NCI-H146 treated with DMSO at 0.1 percent for 48 hours (cell line): ENCODE measurements at regions not wholly inside any gene's neighbourhood (a gene's known extent, or its start where the extent isn't known, plus 50 kb on each side); places are given as distances from the start of the nearest gene placed in this dataset.

Experiments used
- DNase-seq: peaks from one replicate; lab custom pipeline; 2025; ENCODE audit not compliant: unreplicated experiment; lab: John Stamatoyannopoulos, UW

DNA sequence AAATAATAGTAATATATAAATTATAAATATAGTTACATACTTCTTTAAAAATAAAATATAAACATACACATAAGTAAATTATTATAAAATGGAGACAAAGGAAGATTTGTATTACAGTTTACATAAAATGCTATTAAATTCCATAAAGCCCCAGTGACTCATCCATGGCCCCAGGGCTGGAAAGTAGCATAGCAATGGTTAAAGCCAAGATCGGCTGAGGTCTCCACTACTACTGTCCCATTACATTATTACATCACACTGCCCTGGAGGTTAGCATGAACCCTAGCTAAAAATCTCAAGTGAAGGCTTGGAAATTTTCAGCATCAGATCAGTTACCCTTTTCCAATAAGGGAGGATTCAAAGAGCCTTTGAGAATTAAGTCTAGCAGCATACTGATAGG, 936.2 kb downstream of the DSC3 start:
- DNase-seq = no peak

DNA sequence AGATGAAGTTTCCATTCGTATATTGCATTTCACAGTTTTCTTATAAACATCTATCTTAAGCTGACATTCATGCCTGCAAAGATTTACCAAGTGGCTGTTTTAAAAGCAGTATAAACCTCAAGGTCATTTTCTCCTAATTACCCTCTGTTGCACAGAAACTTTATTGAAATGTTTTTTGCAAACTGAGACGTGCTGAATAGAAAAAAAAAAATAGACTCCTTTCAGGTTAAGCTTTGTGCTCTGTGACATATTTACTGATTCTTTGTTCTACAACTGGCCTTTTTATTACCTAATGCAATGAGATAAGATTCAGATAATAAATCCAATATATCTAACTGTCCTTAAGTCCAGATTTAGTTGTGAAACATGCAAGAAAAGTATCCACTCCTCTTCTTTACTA, 938.7 kb downstream of the DSC3 start:
- no peak for DNase-seq

DNA sequence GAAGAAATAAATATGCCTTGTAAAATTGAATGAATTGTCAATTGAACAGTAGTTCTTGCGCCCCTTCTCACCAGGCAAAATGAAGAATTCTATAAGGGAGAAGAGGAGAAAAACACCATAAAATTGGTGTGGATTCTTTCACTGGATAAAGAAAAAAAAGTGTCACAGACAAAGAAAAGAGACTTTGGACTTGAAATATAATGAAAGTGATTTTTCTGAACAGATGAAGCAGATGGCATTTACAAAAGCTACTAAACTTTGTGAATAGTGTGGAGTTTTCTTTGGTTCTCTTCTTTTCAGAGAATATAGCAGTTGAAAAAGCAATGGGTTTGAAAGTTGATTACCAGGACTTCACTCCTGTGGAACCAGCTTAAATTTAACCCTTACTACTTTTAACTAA, 945.7 kb downstream of the DSC3 start:
- no peak for DNase-seq

DNA sequence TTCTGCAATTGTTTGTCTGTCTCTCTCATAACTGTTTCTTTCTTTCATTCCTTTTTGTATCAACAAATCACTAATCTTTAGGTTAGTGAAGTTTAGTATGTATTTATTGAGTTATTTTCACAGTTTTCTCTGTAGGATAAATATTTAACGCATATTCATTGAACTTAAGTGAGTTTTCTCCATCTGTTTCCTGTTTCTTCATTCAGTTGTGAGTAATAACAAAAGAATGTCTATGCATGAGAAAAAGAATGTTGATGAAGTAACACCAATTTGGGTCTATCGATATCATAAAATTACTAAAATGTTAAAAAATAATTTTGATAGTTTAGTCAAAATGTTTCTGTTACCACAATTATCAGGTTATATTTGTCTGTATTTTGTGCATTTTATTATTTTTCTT, 948.0 kb downstream of the DSC3 start:
- no peak for DNase-seq

DNA sequence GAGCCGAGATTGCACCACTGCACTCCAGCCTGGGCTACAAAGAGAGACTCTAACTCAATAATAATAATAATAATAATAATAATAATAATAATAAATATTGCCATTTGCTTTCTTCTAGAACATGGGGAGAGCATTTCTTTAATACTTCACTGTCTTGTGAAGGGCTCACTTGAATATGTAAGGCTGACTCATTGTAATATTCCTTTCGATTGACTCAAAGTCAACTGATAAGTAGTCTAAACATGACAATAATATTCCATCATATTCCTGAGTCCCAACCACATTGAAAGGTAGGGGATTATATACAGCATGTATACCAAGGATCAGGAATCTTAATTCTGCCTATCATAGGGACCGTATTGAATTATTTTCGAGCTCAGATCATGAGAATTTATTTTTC, 949.2 kb downstream of the DSC3 start:
- DNase-seq = no peak

DNA sequence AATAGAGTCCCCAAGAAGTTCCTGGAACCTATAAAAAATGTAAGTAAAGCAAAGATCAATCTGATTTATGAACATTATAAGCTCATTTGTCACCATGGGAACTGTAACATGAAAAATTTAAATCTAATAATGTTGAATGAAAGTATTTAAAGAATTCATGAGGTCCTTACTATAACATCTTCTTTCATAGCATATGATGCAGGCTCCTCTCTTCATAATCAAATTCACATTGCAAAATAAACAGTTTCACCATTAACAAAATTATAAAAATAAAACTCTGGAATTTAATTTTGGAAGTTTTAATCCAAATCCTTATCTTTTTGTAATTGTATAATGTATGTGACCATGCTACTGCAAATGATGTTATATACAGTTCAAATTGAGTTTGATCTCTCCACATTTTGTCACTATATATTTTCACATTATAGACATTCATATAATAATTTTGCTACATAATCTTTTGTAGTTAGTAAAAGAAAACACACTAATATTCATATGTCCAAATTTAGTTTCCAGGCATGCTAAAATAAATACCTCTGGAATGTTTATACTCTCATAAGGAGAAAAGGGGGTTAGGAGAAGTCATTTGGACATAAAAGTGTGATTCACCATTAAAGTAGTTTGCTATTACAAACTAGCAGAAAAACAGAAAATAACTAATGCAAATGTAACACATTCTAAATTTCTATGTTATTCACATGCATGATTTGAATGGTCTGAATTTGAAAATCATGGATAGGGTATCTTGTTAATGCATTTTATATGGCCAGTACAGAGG, 954.1 kb downstream of the DSC3 start:
- no peak for DNase-seq

DNA sequence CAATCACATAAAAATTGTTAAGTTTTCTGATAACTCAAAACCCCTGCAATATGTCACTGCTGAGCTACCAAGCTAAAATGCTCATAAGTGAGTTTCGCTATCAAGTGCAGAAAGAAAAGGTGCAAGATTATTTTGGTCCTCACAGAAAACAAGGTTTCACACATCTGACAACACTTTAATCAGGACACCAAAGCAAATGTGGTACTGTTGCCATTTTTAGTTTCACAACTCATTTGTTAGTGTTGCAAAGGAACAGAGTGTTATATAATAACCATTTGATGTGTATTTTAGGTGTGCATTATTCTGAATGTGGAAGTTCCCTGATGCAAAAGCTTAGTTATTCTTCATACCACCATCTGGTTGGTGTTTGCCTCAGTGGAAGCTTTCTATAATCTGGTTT, 956.2 kb downstream of the DSC3 start:
- no peak for DNase-seq

DNA sequence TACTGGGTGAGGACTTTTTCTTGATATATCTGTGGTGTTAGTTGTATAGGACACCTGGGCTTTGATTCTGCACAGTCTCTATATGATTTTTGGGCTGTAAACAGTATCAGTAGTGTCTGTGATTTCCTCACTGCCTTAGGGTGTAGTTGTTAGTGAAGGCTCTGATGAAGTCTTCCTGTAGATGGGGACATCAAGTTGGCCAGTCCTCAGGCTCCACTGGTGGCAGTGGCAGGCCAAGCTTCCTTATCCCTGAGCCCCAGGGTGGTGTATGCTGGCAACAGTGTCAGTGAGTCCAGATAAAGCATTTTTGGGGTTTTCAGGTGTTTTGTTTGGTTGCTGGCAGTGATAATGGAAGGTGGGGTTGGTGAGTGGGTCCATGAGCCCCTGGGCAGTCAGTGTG, 961.4 kb downstream of the DSC3 start:
- no peak for DNase-seq

DNA sequence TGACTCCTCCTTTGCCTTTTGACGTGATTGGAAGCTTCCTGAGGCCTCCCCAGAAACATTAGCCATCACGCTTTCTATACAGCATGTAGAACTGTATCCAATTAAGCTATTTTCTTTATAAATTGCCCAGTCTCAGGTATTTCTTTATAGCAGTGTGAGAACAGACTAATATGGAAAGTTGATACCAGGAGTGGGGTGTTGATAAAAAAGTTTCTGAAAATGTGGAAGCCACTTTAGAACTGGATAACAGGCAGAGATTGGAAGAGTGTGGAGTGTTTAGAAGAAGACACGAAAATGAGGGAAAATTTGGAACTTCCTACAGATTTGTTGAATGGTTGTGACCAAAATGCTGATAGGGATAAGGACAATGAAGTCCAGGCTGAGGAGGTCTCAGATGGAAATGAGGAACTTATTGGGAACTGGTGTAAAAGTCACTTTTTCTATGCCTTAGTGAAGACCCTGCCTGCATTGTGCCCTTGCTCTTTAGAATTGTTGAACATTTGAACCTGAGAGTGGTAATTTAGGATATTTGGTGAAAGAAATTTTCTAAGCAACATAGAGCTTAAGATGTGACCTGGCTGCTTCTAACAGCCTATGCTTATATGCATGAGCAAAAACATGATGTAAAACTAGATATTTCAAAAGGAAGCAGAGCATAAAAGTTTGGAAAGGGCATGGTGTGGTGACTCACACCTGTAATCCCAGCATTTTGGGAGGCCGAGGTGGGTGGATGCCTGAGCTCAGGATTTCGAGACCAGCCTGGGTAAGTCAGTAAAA, 969.7 kb downstream of the DSC3 start:
- no peak for DNase-seq

DNA sequence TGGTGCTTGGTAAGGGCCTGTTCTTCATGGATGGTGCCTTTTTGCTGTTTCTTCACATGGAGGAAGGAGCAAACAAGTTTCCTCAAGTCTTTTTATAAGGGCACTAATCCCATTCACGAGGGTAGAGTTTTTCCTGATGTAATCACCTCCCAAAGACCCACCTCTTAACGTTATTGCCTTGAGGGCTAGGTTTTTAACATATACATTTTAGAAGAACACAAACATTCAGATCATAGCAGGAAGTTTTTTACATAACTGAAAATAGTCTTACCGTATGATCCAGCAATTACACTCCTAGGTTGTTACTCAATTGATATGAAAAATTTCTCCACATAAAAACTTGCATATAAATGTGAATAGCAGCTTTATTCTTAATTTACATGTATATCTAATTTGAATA, 976.3 kb downstream of the DSC3 start:
- no peak for DNase-seq

DNA sequence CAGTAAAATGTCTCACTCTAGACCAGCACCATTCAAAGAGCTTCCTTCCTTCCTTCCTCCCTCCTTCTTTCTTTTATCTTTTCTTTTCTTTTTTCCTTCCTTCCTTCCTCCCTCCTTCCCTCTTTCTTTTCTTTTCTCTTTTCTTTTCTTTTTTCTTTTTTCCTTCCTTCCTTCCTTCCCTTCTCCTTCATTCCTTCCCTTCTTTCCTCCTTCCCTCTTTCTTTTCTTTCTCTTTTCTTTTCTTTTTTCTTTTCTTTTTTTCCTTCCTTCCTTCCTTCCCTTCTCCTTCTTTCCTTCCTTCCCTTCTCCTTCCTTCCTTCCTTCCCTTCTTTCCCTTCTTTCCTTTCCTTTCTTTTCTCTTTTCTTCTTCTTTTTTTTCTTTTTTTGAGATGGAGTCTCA, 985.1 kb downstream of the DSC3 start:
- DNase-seq = no peak

DNA sequence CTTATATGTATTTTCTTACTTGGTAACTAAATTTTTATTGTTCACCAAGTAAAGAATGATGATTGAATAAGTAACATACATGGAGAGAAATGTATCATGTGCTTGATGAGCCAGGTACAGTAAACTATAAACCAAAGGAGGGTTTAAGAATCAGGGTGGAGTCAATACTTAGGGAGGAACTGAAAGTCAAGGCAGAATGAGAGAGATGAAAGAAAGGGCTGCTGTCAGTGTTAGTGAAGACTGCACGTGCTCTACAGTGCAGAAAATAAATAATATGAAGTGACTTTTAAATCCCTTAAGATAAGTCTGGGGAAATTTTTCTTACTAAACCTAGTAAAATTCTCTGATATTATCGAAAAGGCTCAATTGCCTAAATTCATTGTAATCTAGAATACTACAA, 986.0 kb downstream of the DSC3 start:
- no peak for DNase-seq

DNA sequence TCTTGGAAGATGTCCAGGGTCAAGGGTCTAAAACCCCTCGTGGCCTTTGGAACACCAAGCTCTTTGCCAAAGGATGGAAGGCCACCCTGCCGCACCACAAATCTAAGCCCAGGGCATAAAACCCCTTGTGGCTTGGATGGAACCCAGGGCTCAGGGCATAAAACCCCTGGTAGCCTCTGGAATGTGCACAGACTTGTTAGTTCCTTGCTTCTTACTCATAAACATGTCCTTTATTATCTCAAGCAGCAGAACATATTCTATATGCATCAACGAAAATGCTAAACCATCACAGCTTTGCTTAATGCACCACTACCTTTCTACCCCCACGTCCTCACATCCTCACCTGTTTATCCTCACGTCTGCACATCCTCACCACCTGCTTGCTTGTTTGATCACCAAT, 998.0 kb downstream of the DSC3 start:
- DNase-seq = no peak

DNA sequence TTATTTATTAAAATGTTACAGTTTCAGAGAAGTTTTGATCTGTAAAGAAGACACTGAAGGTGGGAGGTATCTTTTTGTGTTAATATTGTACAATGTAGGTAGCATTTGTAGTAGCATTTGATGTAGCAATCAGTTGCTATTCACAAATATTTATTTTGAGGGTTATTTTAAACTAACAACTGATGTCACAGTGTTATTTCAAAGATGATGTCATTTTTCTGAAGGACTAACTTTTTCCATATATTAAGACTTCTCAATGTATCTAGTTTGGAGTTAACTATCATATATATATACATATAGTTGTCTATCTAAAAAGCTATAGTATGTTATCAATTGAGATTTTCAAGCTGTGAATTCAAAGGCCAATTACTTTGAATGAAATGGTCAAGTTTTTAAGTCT, 1003.3 kb downstream of the DSC3 start:
- no peak for DNase-seq

DNA sequence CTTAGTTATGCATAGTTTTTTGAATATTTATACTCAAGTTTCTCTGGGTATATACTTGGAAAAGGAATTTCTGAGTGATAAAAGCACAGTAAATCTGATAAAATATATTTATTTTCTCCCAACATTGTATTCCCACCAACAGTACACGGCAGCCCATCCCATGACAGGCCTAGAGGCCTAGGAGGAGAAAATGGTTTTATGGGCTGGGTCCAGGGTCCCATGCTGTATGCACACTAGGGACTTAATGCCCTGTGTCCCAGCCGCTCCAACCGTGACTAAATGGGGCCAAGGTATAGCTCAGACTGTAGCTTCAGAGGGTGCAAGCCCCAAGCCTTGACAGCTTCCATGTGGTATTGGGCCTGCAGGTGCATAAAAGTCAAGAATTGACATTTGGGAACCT, 1007.7 kb downstream of the DSC3 start:
- no peak for DNase-seq

DNA sequence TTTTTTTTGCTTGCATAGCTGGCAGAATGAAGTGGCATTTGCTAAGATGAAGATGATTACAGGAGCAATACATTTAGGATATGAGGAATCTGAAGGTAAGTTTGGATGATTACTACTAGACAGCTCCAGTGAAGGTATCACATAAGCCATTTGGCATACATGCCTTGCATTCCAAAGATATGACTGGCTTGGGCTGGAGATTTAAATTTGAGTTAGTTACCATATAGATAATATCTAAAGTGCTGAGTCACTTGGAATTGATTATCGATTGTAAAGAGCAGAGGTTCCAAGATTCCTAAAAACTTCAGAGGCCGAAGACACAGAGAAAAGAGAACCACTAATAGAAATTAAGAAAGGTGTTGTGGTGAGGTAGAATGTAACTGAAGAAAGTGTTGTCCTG, 1026.4 kb downstream of the DSC3 start:
- DNase-seq = no peak

DNA sequence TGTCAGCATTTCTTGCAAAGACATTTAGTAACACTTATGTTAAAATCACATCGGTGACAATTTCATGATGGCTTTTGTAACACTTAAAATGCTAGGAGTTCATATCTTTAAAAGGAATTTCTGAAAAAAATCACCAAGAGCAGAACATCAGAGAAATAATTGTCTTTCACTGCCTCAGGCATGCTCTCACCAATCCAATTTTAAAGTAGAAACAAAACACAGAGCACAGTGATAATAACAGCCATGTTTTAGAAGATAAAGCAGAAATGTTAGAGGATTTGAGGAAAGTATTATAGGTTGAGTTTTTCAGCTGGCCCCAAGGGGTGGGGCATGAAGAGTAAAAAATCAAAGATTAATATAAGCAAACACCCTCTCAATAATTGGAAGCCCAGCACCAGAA, 1037.6 kb downstream of the DSC3 start:
- no peak for DNase-seq

DNA sequence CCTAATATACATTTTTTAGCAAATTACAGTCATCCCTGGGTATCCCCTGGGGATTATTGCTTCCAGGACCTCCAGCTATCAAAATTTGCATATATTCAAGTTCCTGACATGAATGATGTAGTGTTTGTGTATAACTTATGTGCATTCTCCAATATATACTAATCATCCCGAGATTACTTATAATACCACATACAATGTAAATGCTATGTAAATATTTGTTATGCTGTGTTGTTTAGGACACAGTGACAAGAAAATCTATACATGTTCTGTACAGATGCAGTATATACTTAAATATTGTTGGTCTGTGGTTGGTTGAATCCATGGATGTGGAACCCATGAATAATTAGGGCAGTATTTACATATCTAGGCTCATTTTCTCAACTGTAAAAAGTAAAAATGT, 1060.3 kb downstream of the DSC3 start:
- no peak for DNase-seq

DNA sequence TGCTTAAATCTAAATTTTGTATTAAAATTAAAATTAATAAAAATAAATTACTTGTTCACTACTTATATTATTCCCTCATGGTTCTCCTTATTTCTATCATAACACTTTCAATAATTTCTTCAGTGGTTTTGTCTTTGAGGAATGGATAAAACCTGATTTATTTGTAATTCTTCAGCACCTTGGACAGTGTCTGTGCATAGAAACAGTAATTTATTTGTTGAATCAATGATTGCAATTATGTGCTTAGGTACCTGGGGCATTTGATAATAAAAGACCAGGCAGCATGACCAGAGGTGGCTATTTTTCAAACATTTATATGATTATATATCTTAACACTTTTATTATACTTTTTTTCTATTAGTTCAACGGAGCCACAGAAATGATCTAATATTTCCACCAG, 1062.7 kb downstream of the DSC3 start:
- no peak for DNase-seq

DNA sequence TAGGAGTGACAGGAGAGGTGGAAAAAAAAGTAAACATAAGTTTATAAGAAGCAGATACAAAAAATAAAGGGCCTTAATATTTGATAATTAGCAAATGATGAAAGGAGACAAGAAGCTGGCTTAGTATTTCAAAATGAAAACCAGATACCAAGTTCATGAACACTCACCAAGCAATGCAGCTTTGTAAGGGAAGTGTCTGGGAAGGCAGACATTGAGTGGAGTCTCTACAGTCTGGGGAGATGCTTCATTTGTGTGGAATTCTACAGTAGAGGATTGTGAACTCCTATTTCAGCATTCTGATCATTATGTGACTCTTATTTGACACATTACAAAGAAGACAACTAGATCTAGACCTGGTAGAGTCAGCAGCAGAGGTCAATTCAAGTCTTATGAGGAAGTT, 1072.7 kb downstream of the DSC3 start:
- no peak for DNase-seq

DNA sequence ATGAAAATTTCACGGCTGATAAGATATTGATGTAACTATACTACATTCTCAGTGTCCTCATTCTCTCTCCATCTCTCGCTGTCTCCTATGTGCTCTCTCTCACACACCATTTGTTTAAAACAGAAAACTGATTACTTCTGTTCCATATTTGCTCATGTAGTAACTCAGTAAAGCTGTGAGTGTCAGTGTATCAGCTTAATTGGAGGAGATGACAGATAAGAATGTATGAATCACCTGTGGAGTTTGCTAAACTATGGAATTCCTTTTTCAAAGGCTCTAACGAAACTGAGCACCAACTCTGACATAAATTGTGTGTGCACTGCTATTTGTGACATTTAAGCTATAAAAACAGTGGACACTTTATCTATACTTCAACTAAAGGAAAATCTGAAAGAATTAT, 1080.0 kb downstream of the DSC3 start:
- DNase-seq = no peak

DNA sequence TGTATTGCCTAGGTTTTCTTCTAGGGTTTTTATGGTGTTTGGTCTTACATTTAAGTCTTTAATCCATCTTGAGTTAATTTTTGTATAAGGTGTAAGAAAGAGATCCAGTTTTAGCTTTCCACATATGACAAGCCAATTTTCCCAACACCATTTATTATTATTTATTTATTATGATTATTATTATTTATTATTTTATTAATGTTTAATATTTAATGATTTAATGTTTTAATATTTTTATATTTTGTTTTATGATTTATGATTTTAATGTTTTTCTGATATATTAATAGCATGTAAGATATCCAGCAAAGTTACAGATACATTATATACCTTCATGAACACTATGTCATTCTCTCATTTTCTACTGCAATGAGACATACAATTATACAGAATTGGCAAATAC, 1082.0 kb downstream of the DSC3 start:
- no peak for DNase-seq

DNA sequence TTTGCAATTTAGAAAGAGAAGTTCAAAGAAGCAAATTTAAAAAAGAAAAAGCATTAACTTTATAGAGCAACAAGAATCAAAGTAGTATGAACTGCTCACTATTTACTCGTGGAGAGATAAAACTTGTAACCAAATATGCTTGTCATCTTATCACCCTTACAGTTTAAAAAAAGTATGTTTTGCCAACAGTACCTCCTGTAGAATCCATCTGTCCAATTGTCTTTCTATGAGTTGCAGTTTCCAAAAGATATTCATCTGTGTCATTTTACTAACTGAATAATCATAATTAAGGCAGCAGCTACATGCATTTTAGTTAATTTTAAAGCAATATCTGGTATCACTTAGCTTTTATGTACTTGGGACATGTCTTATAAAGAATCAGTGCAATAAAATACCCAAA, 1112.3 kb downstream of the DSC3 start:
- DNase-seq = no peak
